ENCODE measurements at regions not wholly inside any gene's neighbourhood (a gene's known extent, or its start where the extent isn't known, plus 50 kb on each side); places are given as distances from the start of the nearest gene placed in this dataset.

DNA sequence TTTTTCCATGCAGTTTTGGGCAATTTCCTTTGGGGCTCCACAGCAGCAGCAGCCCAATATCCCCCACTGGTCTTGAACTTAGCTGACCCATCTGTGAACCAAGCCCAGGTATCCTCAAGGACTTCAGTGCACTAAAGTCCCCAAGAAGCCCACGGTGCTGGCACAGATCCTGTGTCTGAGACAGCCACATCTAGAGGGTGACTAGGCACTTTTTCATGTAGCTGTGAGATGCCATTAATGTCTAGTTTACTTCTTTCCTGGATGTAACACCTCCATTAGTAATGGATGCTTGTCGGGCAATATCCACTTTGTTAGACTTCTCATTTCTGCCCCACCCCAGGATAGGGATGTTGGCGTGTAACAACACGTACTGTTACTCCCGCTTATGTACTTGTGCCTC, 117.9 kb downstream of the GPCPD1 start:
- Histone ChIP-seq H3K27me3 (ENCODE audit: insufficient read depth, insufficient read length) (no peaks in the 10 kb centered on the region), H3K9me3 (ENCODE audit: insufficient read depth, low read length) (no peaks in the 10 kb centered on the region), H3K4me1 (ENCODE audit: insufficient read depth, insufficient read length) (no peaks in the 10 kb centered on the region), H3K36me3 (ENCODE audit: insufficient read depth, insufficient read length, low read length) (no peaks in the 10 kb centered on the region), H3K4me3 (ENCODE audit: insufficient read length, low read depth) (no peak overlapping the region), H3K9ac (ENCODE audit: insufficient read length, low read depth) (no peak overlapping the region)
- no peak for DNase-seq (ENCODE audit: low read depth, low spot score)
- TF ChIP-seq YY1 (IDR thresholded peaks at IDR 0.05; ENCODE audit: insufficient read depth, insufficient read length) (no peak), SUZ12 (IDR thresholded peaks at IDR 0.05; ENCODE audit: extremely low read depth, insufficient read depth, insufficient read length) (no peak), ZNF274 (IDR thresholded peaks at IDR 0.05; ENCODE audit: low read depth, low read length) (no peak)

DNA sequence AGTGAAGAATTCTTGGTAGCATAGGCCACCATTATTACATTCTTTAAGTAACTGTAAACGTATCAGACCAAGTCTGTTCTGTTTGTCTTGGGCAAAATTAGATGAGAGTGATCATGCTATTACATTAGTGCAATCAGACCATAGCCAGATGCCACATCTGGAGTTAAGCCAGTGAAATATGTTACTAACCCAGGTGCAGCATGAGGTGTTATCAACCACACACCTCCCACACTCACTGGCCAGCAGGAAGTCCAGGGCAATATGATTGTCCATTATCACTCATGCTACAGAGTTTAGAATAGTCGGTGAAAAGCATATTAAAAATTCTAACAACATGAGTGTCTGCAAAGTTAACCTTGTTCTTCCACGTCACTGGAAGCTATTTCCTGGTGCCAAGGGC, 119.4 kb downstream of the GPCPD1 start:
- no peaks in the 10 kb centered on the region for H3K27me3 ChIP-seq (ENCODE audit: insufficient read depth, insufficient read length)
- no peaks in the 10 kb centered on the region for H3K36me3 ChIP-seq (ENCODE audit: insufficient read depth, insufficient read length, low read length)
- TF ChIP-seq SUZ12 (IDR thresholded peaks at IDR 0.05; ENCODE audit: extremely low read depth, insufficient read depth, insufficient read length) (no peak), ZNF274 (IDR thresholded peaks at IDR 0.05; ENCODE audit: low read depth, low read length) (no peak), YY1 (IDR thresholded peaks at IDR 0.05; ENCODE audit: insufficient read depth, insufficient read length) (no peak)
- no peaks in the 10 kb centered on the region for H3K4me1 ChIP-seq (ENCODE audit: insufficient read depth, insufficient read length)
- DNase-seq (ENCODE audit: low read depth, low spot score), result no peak
- no peaks in the 10 kb centered on the region for H3K9me3 ChIP-seq (ENCODE audit: insufficient read depth, low read length)
- no peak overlapping the region for H3K9ac ChIP-seq (ENCODE audit: insufficient read length, low read depth)
- H3K4me3 ChIP-seq (ENCODE audit: insufficient read length, low read depth), result no peak overlapping the region

DNA sequence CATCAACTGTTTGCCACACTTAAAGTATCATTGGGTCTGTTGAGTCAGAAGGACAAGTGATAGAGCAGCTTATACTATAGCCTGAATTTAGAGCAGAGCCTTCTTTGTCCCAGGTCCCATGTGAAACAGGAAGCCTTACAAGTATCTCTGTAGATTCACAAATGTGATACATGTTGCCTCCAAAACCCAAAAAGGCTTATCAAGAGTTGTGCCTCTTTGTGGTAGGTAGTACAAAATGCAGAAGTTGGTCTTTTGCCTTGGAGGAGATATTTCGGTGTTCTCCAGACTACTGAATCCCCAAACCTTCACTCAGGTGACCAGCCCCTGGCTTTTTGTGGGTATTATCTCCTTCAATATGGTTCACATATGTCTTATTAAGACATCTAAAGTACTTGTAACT, 121.2 kb downstream of the GPCPD1 start:
- Histone ChIP-seq H3K4me1 (ENCODE audit: insufficient read depth, insufficient read length) (no peaks in the 10 kb centered on the region), H3K27me3 (ENCODE audit: insufficient read depth, insufficient read length) (no peaks in the 10 kb centered on the region), H3K36me3 (ENCODE audit: insufficient read depth, insufficient read length, low read length) (no peaks in the 10 kb centered on the region), H3K4me3 (ENCODE audit: insufficient read length, low read depth) (no peak overlapping the region), H3K9me3 (ENCODE audit: insufficient read depth, low read length) (no peaks in the 10 kb centered on the region), H3K9ac (ENCODE audit: insufficient read length, low read depth) (no peak overlapping the region)
- no peak for TF ChIP-seq ZNF274 (IDR thresholded peaks at IDR 0.05; ENCODE audit: low read depth, low read length)
- no peak for TF ChIP-seq YY1 (IDR thresholded peaks at IDR 0.05; ENCODE audit: insufficient read depth, insufficient read length)
- no peak for TF ChIP-seq SUZ12 (IDR thresholded peaks at IDR 0.05; ENCODE audit: extremely low read depth, insufficient read depth, insufficient read length)
- no peak for DNase-seq (ENCODE audit: low read depth, low spot score)

DNA sequence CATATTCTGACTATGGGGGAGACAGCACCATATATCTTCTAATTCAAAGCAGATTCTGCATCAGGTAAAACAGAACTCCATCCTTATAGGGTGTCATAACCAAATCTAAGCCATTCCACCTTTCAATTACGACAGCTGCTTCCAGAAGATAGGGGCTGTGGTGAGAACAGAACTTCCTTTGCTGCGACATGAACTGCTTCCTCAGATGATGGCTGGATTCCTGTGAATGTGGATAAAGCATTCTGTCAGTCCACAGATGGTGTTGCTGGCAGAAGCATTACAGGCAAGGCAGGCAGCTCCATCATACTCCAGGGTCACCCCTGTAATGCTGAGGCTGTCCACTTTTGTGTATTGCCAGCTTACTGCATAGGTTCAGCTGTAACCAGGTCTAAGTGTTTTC, 122.0 kb downstream of the GPCPD1 start:
- TF ChIP-seq ZNF274 (IDR thresholded peaks at IDR 0.05; ENCODE audit: low read depth, low read length) (no peak), SUZ12 (IDR thresholded peaks at IDR 0.05; ENCODE audit: extremely low read depth, insufficient read depth, insufficient read length) (no peak), YY1 (IDR thresholded peaks at IDR 0.05; ENCODE audit: insufficient read depth, insufficient read length) (no peak)
- DNase-seq (ENCODE audit: low read depth, low spot score), result no peak
- no peaks in the 10 kb centered on the region for H3K9me3 ChIP-seq (ENCODE audit: insufficient read depth, low read length)
- no peak overlapping the region for H3K4me3 ChIP-seq (ENCODE audit: insufficient read length, low read depth)
- no peaks in the 10 kb centered on the region for H3K4me1 ChIP-seq (ENCODE audit: insufficient read depth, insufficient read length)
- no peak overlapping the region for H3K9ac ChIP-seq (ENCODE audit: insufficient read length, low read depth)
- no peaks in the 10 kb centered on the region for H3K27me3 ChIP-seq (ENCODE audit: insufficient read depth, insufficient read length)
- no peaks in the 10 kb centered on the region for H3K36me3 ChIP-seq (ENCODE audit: insufficient read depth, insufficient read length, low read length)

DNA sequence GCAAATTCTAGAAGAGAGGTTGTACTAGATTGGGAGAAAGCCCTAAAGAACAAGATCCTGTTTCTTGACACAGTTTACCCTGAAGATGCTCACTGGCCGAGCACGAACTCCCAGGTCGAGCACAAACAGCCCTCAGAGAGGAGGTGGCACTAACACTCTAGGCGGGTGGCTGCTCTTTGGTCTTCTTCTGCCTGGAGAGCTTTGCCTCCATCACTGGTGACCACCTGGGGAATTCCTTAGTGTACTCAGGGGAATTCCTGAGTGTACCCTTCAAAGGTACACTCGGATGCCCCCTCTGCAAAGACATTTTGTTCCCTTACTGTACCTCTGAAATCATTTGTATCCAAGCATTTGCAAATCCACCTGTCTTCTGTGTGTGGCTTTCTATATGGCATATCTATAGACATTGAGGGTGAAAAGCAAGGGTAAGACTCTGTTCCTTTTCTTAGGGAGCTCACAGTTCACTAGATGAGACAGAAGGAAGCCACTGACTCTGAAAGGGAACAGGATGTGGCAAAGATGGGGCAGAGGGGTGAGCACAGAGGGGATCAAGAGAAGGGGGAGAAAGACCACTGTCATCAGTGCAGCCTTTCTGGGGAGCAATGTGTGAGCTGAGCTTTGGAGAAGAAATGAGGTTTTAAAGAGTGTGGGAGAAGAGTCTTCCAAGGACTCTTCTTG, 124.3 kb downstream of the GPCPD1 start:
- DNase-seq (ENCODE audit: low read depth, low spot score), result no peak
- TF ChIP-seq YY1 (IDR thresholded peaks at IDR 0.05; ENCODE audit: insufficient read depth, insufficient read length) (no peak), SUZ12 (IDR thresholded peaks at IDR 0.05; ENCODE audit: extremely low read depth, insufficient read depth, insufficient read length) (no peak), ZNF274 (IDR thresholded peaks at IDR 0.05; ENCODE audit: low read depth, low read length) (no peak)
- no peaks in the 10 kb centered on the region for H3K4me1 ChIP-seq (ENCODE audit: insufficient read depth, insufficient read length)
- no peaks in the 10 kb centered on the region for H3K36me3 ChIP-seq (ENCODE audit: insufficient read depth, insufficient read length, low read length)
- H3K9me3 ChIP-seq (ENCODE audit: insufficient read depth, low read length), result no peaks in the 10 kb centered on the region
- no peaks in the 10 kb centered on the region for H3K27me3 ChIP-seq (ENCODE audit: insufficient read depth, insufficient read length)
- H3K9ac ChIP-seq (ENCODE audit: insufficient read length, low read depth), result no peak overlapping the region
- H3K4me3 ChIP-seq (ENCODE audit: insufficient read length, low read depth), result no peak overlapping the region

DNA sequence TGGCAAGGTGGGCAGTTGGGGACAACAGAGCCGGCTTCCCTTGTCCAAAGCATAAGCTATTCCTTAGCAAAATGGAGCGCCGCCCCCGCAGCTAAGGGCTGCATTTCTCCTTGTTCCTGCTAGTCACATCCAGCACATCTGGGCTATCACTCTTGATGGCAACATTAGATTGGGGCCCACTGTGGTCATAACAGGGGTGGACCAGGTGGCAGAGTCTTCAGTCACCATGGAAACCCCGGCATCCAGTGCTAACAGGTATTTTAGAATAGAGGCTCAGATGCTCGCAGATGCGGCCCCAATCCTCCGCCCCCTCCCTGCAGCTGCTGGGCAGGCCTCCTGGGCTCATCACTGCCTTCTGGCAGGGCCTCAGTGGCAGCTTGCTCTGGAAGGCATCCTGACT, 125.9 kb downstream of the GPCPD1 start:
- H3K27me3 ChIP-seq (ENCODE audit: insufficient read depth, insufficient read length), result no peaks in the 10 kb centered on the region
- TF ChIP-seq SUZ12 (IDR thresholded peaks at IDR 0.05; ENCODE audit: extremely low read depth, insufficient read depth, insufficient read length) (no peak), ZNF274 (IDR thresholded peaks at IDR 0.05; ENCODE audit: low read depth, low read length) (no peak), YY1 (IDR thresholded peaks at IDR 0.05; ENCODE audit: insufficient read depth, insufficient read length) (no peak)
- no peaks in the 10 kb centered on the region for H3K4me1 ChIP-seq (ENCODE audit: insufficient read depth, insufficient read length)
- H3K4me3 ChIP-seq (ENCODE audit: insufficient read length, low read depth), result no peak overlapping the region
- H3K36me3 ChIP-seq (ENCODE audit: insufficient read depth, insufficient read length, low read length), result no peaks in the 10 kb centered on the region
- DNase-seq (ENCODE audit: low read depth, low spot score), result no peak
- no peak overlapping the region for H3K9ac ChIP-seq (ENCODE audit: insufficient read length, low read depth)
- H3K9me3 ChIP-seq (ENCODE audit: insufficient read depth, low read length), result no peaks in the 10 kb centered on the region

DNA sequence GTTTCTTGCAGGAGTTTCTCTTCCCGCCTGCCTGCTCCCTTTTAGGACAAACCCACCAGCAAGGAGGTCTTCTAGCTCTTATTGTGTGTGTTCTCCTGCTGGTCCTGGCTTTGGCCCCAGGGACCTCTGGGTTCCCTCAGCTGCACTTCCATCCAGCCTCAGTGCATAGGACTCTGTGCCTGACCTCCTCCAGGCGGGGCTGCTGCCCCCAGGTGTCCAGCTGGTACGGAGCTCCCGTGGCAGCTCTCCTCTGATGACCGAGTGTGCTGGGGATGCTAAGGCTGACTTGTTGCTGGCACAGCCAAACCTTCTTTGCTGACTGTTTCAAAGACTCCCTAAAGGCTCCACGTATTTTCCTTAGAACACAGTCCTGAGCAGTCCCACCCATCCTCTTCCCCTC, 126.5 kb downstream of the GPCPD1 start:
- no peak for TF ChIP-seq YY1 (IDR thresholded peaks at IDR 0.05; ENCODE audit: insufficient read depth, insufficient read length)
- TF ChIP-seq SUZ12 (IDR thresholded peaks at IDR 0.05; ENCODE audit: extremely low read depth, insufficient read depth, insufficient read length), result no peak
- TF ChIP-seq ZNF274 (IDR thresholded peaks at IDR 0.05; ENCODE audit: low read depth, low read length), result no peak
- no peak for DNase-seq (ENCODE audit: low read depth, low spot score)
- no peak overlapping the region for H3K4me3 ChIP-seq (ENCODE audit: insufficient read length, low read depth)
- H3K9ac ChIP-seq (ENCODE audit: insufficient read length, low read depth), result no peak overlapping the region
- H3K9me3 ChIP-seq (ENCODE audit: insufficient read depth, low read length), result no peaks in the 10 kb centered on the region
- H3K27me3 ChIP-seq (ENCODE audit: insufficient read depth, insufficient read length), result no peaks in the 10 kb centered on the region
- no peaks in the 10 kb centered on the region for H3K4me1 ChIP-seq (ENCODE audit: insufficient read depth, insufficient read length)
- no peaks in the 10 kb centered on the region for H3K36me3 ChIP-seq (ENCODE audit: insufficient read depth, insufficient read length, low read length)
